GM23248 (cell line): ENCODE measurements at regions not wholly inside any gene's neighbourhood (a gene's known extent, or its start where the extent isn't known, plus 50 kb on each side); places are given as distances from the start of the nearest gene placed in this dataset.

Experiments used
- DNase-seq: peaks from one replicate; pipeline ENCODE4 v3.0.0-alpha.2; 2015
- H2AFZ ChIP-seq: fragments of 200-600 bp; sonication (generic); 2 replicates; pipeline ENCODE4 v1.6.1; 2016; ENCODE audit warnings: antibody characterized with exemption
- H3F3A ChIP-seq: fragments of 200-600 bp; sonication (generic); 2 replicates; pipeline ENCODE4 v1.6.1; 2016; ENCODE audit warnings: mild to moderate bottlenecking, antibody characterized with exemption, mixed run types; ENCODE audit not compliant: insufficient read depth
- H3K27ac ChIP-seq: fragments of 200-600 bp; sonication (generic); 2 replicates; pipeline ENCODE4 v1.5.1; 2016; ENCODE audit warnings: mild to moderate bottlenecking
- H3K27me3 ChIP-seq: fragments of 200-600 bp; sonication (generic); replicated peaks from 2 replicates; pipeline ENCODE4 v1.6.1; 2016; ENCODE audit warnings: mild to moderate bottlenecking; ENCODE audit not compliant: insufficient read depth
- H3K36me3 ChIP-seq: fragments of 200-600 bp; sonication (generic); 2 replicates; pipeline ENCODE4 v1.6.1; 2016; ENCODE audit warnings: low read depth, mild to moderate bottlenecking
- H3K4me1 ChIP-seq: fragments of 200-600 bp; sonication (generic); 2 replicates; pipeline ENCODE4 v1.6.1; 2016; ENCODE audit warnings: mild to moderate bottlenecking; ENCODE audit not compliant: insufficient read depth
- H3K4me2 ChIP-seq: fragments of 200-600 bp; sonication (generic); one replicate; pipeline ENCODE4 v1.6.1; 2016; ENCODE audit warnings: mild to moderate bottlenecking; ENCODE audit not compliant: unreplicated experiment
- H3K4me3 ChIP-seq: fragments of 200-600 bp; sonication (generic); 2 replicates; pipeline ENCODE4 v1.5.1; 2016; ENCODE audit warnings: mild to moderate bottlenecking
- H3K79me2 ChIP-seq: fragments of 200-600 bp; sonication (generic); 2 replicates; pipeline ENCODE4 v1.6.1; 2016; ENCODE audit warnings: mild to moderate bottlenecking; ENCODE audit not compliant: insufficient read depth
- H3K9ac ChIP-seq: fragments of 200-600 bp; sonication (generic); 2 replicates; pipeline ENCODE4 v1.6.1; 2016; ENCODE audit warnings: mild to moderate bottlenecking
- H3K9me2 ChIP-seq: fragments of 200-600 bp; sonication (generic); 2 replicates; pipeline ENCODE4 v1.6.1; 2016; ENCODE audit warnings: mixed run types, mild to moderate bottlenecking, moderate library complexity; ENCODE audit not compliant: insufficient read depth
- H3K9me3 ChIP-seq: fragments of 200-600 bp; sonication (generic); one replicate; pipeline ENCODE4 v1.6.1; 2017; ENCODE audit warnings: low read depth
- H4K20me1 ChIP-seq: fragments of 200-600 bp; sonication (generic); 2 replicates; pipeline ENCODE4 v1.6.0; 2016; ENCODE audit not compliant: insufficient read depth
- EZH2 ChIP-seq: fragments of 200-600 bp; sonication (generic); IDR thresholded peaks from 2 replicates; pipeline ENCODE4 v1.6.1; 2018; ENCODE audit warnings: antibody characterized with exemption, mild to moderate bottlenecking; ENCODE audit not compliant: insufficient read depth, poor library complexity, severe bottlenecking
- EZH2phosphoT487 ChIP-seq: fragments of 200-600 bp; sonication (generic); IDR thresholded peaks from 2 replicates; pipeline ENCODE4 v1.6.1; 2018; ENCODE audit warnings: antibody characterized with exemption, moderate library complexity, mild to moderate bottlenecking, low read depth; ENCODE audit not compliant: insufficient read depth
- WGBS, 2 experiments: methylation state at CpG; one replicate each; pipeline ENCODE4 v1.1.6; 2015 to 2017; ENCODE audit warnings: low lambda C conversion rate in 2 of 2, low coverage in 1 of 2; ENCODE audit errors: missing lambda C conversion rate in 2 of 2; 5-methylcytosine and 5-hydroxymethylcytosine counted together
- in situ Hi-C: fragments of 300-500 bp; cut with MboI; formaldehyde crosslinking; loops from 2 replicates; pipeline ENCODE4 v1.15.0; 2020

- Histone ChIP-seq H2AFZ (no peak overlapping the region), H3K4me1 (no peaks in the 10 kb centered on the region), H3F3A (no peaks in the 10 kb centered on the region), H3K9me3 (no peaks in the 10 kb centered on the region), H3K36me3 (no peaks in the 10 kb centered on the region), H3K79me2 (no peaks in the 10 kb centered on the region), H3K9me2 (no peaks in the 10 kb centered on the region), H3K27ac (no peak overlapping the region), H4K20me1 (no peaks in the 10 kb centered on the region), H3K9ac (no peak overlapping the region), H3K4me3 (no peak overlapping the region), H3K4me2 (no peak overlapping the region), H3K27me3 (peaks cover 11% of the 10 kb centered on the region; the same call in 1 of the 2 replicates)
- TF ChIP-seq EZH2 (no peak), EZH2phosphoT487 (no peak)
- no peak for DNase-seq
- whole genome bisulfite sequencing, 2 experiments = 13 to 16% methylated on average over 11 of the region's 11 CpGs
- in situ Hi-C loops = no loop called here
Measured at GRCh38 chr11:123314972-123315371, 115.1 kb upstream of the GRAMD1B start.

GRCh38 chr11:123313262-123313661, 116.8 kb upstream of the GRAMD1B start:
- Histone ChIP-seq H3K4me3 (no peak overlapping the region), H3F3A (peaks cover 11% of the 10 kb centered on the region), H3K4me1 (peaks cover 6% of the 10 kb centered on the region), H3K36me3 (no peaks in the 10 kb centered on the region), H3K27me3 (peaks cover 11% of the 10 kb centered on the region; the same call in 1 of the 2 replicates), H3K9me3 (no peaks in the 10 kb centered on the region), H3K4me2 (no peak overlapping the region), H4K20me1 (no peaks in the 10 kb centered on the region), H3K9me2 (no peaks in the 10 kb centered on the region), H3K27ac (no peak overlapping the region), H3K79me2 (no peaks in the 10 kb centered on the region), H2AFZ (no peak overlapping the region), H3K9ac (no peak overlapping the region)
- DNase-seq = no peak
- 86 to 88% methylated on average over 5 of the region's 5 CpGs for WGBS, 2 experiments
- in situ Hi-C loops = no loop called here
- TF ChIP-seq EZH2 (no peak), EZH2phosphoT487 (no peak)

GRCh38 chr11:123308077-123308476, 113.0 kb upstream of the CLMP start:
- Histone ChIP-seq H3K4me3 (peak overlapping the region; percentile 55), H3F3A (peaks cover 13% of the 10 kb centered on the region), H3K27ac (peak overlapping the region; percentile 70), H3K36me3 (no peaks in the 10 kb centered on the region), H3K79me2 (no peaks in the 10 kb centered on the region), H3K9me3 (no peaks in the 10 kb centered on the region), H2AFZ (peak overlapping the region; percentile 33; the same call in 1 of the 2 replicates), H4K20me1 (no peaks in the 10 kb centered on the region), H3K9ac (peak overlapping the region; percentile 65), H3K9me2 (no peaks in the 10 kb centered on the region), H3K4me2 (peak overlapping the region; percentile 71), H3K27me3 (no peaks in the 10 kb centered on the region), H3K4me1 (peaks cover 18% of the 10 kb centered on the region)
- WGBS, 2 experiments = 1% methylated on average over 7 of the region's 7 CpGs
- peak; percentile 87 for DNase-seq
- no peak for TF ChIP-seq EZH2
- TF ChIP-seq EZH2phosphoT487 = no peak
- in situ Hi-C loops = no loop called here

GRCh38 chr11:123307276-123307675, 112.2 kb upstream of the CLMP start:
- Histone ChIP-seq H3K4me2 (peak overlapping the region; percentile 71), H4K20me1 (no peaks in the 10 kb centered on the region), H3F3A (peaks cover 21% of the 10 kb centered on the region), H3K36me3 (no peaks in the 10 kb centered on the region), H3K79me2 (no peaks in the 10 kb centered on the region), H3K9me2 (no peaks in the 10 kb centered on the region), H3K27ac (peak overlapping the region; percentile 70; the same call in 1 of the 2 replicates), H3K27me3 (no peaks in the 10 kb centered on the region), H3K9ac (peak overlapping the region; percentile 65), H3K4me3 (no peak overlapping the region), H2AFZ (0 out of 2 replicates have a peak overlapping the region, but pooled peaks have one; percentile 33), H3K9me3 (no peaks in the 10 kb centered on the region), H3K4me1 (peaks cover 26% of the 10 kb centered on the region)
- no peak for DNase-seq
- 94 to 95% methylated on average over 4 of the region's 4 CpGs for WGBS, 2 experiments
- TF ChIP-seq EZH2 (no peak), EZH2phosphoT487 (no peak)
- in situ Hi-C loops = no loop called here

- TF ChIP-seq EZH2 (no peak), EZH2phosphoT487 (no peak)
- H3K4me3 ChIP-seq = no peak overlapping the region
- peaks cover 21% of the 10 kb centered on the region for H3F3A ChIP-seq
- H3K9ac ChIP-seq = no peak overlapping the region
- no peaks in the 10 kb centered on the region for H3K9me3 ChIP-seq
- no peak for DNase-seq
- H3K4me1 ChIP-seq = peaks cover 30% of the 10 kb centered on the region
- no peaks in the 10 kb centered on the region for H3K27me3 ChIP-seq
- WGBS, 2 experiments = 98 to 100% methylated on average over 6 to 7 of the region's 7 CpGs
- no peaks in the 10 kb centered on the region for H3K79me2 ChIP-seq
- in situ Hi-C loops = no loop called here
- no peak overlapping the region for H3K4me2 ChIP-seq
- no peaks in the 10 kb centered on the region for H3K36me3 ChIP-seq
- H3K27ac ChIP-seq = no peak overlapping the region
- no peak overlapping the region for H2AFZ ChIP-seq
- H3K9me2 ChIP-seq = no peaks in the 10 kb centered on the region
- H4K20me1 ChIP-seq = no peaks in the 10 kb centered on the region
Measured at GRCh38 chr11:123306531-123306930, 111.5 kb upstream of the CLMP start.
